Endothelial cell (in vitro differentiated cells): ENCODE measurements at regions not wholly inside any gene's neighbourhood (a gene's known extent, or its start where the extent isn't known, plus 50 kb on each side); places are given as distances from the start of the nearest gene placed in this dataset.

Experiments used
- DNase-seq: peaks from one replicate; pipeline ENCODE4 v3.0.0; 2021; ENCODE audit warnings: low spot score
- H3K27ac Mint-ChIP-seq: one replicate; pipeline ENCODE4 v1.8.0; 2021; ENCODE audit warnings: mixed read lengths, inconsistent platforms; ENCODE audit not compliant: unreplicated experiment
- H3K27me3 Mint-ChIP-seq: one replicate; pipeline ENCODE4 v1.8.0; 2021; ENCODE audit warnings: mild to moderate bottlenecking, moderate library complexity, mixed read lengths, inconsistent platforms; ENCODE audit not compliant: unreplicated experiment
- H3K36me3 Mint-ChIP-seq: one replicate; pipeline ENCODE4 v1.8.0; 2021; ENCODE audit warnings: mild to moderate bottlenecking, low read depth, mixed read lengths, inconsistent platforms; ENCODE audit not compliant: unreplicated experiment
- H3K4me1 Mint-ChIP-seq: one replicate; pipeline ENCODE4 v1.8.0; 2021; ENCODE audit warnings: mild to moderate bottlenecking, mixed read lengths, inconsistent platforms; ENCODE audit not compliant: unreplicated experiment
- H3K4me3 Mint-ChIP-seq: one replicate; pipeline ENCODE4 v1.8.0; 2021; ENCODE audit warnings: mild to moderate bottlenecking, mixed read lengths, inconsistent platforms; ENCODE audit not compliant: unreplicated experiment
- H3K9me3 Mint-ChIP-seq: one replicate; pipeline ENCODE4 v1.8.0; 2021; ENCODE audit warnings: mixed read lengths, inconsistent platforms; ENCODE audit not compliant: unreplicated experiment
- TF ChIP-seq, protein P1 (sequence below): fragments of 200-600 bp; sonication (generic); IDR thresholded peaks from one replicate; pipeline ENCODE4 v1.5.0; 2021; ENCODE audit warnings: antibody characterized with exemption; ENCODE audit not compliant: unreplicated experiment

- TF ChIP-seq, protein P1, sequence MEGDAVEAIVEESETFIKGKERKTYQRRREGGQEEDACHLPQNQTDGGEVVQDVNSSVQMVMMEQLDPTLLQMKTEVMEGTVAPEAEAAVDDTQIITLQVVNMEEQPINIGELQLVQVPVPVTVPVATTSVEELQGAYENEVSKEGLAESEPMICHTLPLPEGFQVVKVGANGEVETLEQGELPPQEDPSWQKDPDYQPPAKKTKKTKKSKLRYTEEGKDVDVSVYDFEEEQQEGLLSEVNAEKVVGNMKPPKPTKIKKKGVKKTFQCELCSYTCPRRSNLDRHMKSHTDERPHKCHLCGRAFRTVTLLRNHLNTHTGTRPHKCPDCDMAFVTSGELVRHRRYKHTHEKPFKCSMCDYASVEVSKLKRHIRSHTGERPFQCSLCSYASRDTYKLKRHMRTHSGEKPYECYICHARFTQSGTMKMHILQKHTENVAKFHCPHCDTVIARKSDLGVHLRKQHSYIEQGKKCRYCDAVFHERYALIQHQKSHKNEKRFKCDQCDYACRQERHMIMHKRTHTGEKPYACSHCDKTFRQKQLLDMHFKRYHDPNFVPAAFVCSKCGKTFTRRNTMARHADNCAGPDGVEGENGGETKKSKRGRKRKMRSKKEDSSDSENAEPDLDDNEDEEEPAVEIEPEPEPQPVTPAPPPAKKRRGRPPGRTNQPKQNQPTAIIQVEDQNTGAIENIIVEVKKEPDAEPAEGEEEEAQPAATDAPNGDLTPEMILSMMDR = no peak
- Mint-ChIP-seq H3K27ac (no peak overlapping the region), H3K4me1 (peaks cover 9% of the 10 kb centered on the region), H3K4me3 (no peak overlapping the region), H3K27me3 (peaks cover 9% of the 10 kb centered on the region), H3K36me3 (no peaks in the 10 kb centered on the region), H3K9me3 (no peaks in the 10 kb centered on the region)
- DNase-seq = no peak
These were observed 107.4 kb upstream of the ID2 start for GRCh38 chr2:8574196-8575037.

DNA sequence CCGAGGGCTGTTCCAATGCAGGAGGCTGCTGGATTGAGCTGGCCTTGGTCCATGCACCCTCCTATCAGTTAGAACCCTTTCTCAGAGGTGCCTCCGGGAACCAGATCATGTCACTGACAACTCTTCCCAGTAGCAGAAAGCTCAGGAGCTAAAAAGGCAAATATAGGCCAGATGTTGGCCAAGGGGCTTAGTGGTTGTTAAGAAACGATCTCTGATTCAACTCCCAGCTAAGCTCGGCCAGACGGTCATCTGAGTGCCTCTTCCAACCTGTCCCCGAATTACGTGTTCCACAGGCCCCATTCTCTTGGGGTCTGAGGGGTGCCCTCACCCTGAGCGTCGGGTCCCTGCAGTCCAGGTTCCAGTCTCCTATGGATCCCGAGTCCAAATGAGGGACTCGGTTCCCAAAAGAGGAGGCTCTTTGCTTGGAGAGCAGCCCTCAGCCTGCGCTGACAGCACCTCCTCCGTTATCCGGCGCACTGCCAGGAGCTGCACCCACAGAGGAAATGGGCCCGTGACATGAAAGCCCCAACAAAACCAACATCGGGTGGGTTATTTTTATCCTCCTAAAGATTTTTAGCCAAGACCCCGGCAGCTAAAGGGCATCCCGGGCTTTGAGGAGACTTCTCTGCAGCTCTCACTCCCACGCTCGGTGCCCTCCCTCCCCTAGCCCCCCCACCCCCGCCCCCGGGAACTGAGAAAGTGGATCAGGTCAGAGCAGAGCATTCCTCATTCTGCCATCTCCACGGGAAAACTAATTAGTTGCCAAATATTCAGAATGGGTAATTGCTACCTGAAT lies 106.6 kb upstream of the ID2 start:
- H3K9me3 Mint-ChIP-seq = no peaks in the 10 kb centered on the region
- H3K27me3 Mint-ChIP-seq = peaks cover 8% of the 10 kb centered on the region
- H3K27ac Mint-ChIP-seq = no peak overlapping the region
- no peaks in the 10 kb centered on the region for H3K36me3 Mint-ChIP-seq
- DNase-seq = no peak
- no peak overlapping the region for H3K4me3 Mint-ChIP-seq
- TF ChIP-seq, protein P1 = no peak
- peaks cover 5% of the 10 kb centered on the region for H3K4me1 Mint-ChIP-seq

DNA sequence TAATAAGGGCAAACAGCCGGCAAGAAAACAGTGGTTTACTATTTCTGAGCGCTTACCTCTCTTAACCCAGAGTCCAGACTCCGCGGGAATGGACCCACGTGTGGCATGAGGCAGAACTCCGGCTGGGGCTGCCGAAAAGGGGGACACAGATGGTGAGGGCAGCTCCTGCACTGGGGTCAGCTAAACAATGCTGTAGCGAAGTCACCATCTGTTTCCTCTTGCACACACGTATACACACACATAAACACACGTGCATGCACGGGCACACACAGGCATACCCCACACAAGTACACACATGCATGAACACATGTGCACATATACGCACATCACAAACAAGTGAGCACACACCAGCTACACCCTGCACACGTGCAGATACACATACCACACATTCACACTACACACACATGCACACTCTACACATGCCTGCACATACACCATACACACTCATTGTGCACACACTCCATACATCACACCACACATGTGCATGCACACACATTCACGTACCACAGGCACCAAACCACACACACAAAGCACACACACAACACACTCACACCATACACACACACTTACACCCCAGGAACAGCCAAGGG lies 105.9 kb upstream of the ID2 start:
- no peak for DNase-seq
- H3K36me3 Mint-ChIP-seq = no peaks in the 10 kb centered on the region
- no peak overlapping the region for H3K27ac Mint-ChIP-seq
- H3K4me1 Mint-ChIP-seq = peaks cover 11% of the 10 kb centered on the region
- TF ChIP-seq, protein P1 = no peak
- H3K4me3 Mint-ChIP-seq = no peak overlapping the region
- H3K9me3 Mint-ChIP-seq = no peaks in the 10 kb centered on the region
- peaks cover 8% of the 10 kb centered on the region for H3K27me3 Mint-ChIP-seq

GRCh38 chr2:8576525-8577167 lies 105.2 kb upstream of the ID2 start:
- no peak for DNase-seq
- Mint-ChIP-seq H3K4me3 (no peak overlapping the region), H3K4me1 (peaks cover 13% of the 10 kb centered on the region), H3K9me3 (no peaks in the 10 kb centered on the region), H3K27me3 (peaks cover 8% of the 10 kb centered on the region), H3K36me3 (no peaks in the 10 kb centered on the region), H3K27ac (no peak overlapping the region)
- TF ChIP-seq, protein P1 = no peak
